ENCODE measurements at regions not wholly inside any gene's neighbourhood (a gene's known extent, or its start where the extent isn't known, plus 50 kb on each side); places are given as distances from the start of the nearest gene placed in this dataset.

GRCh38 chr9:86893811-86894490 lies 53.4 kb downstream of the GAS1 start:
- no peak for DNase-seq

- DNase-seq: no peak
These were observed 54.7 kb downstream of the GAS1 start for GRCh38 chr9:86892576-86892975.

- DNase-seq: no peak
These were observed 55.3 kb downstream of the GAS1 start for GRCh38 chr9:86891886-86892437.

- DNase-seq: no peak
These were observed 56.2 kb downstream of the GAS1 start for GRCh38 chr9:86891091-86891490.

GRCh38 chr9:86885232-86885631 lies 62.1 kb downstream of the GAS1 start:
- no peak for DNase-seq

GRCh38 chr9:86876621-86877196 lies 70.6 kb downstream of the GAS1 start:
- no peak for DNase-seq

GRCh38 chr9:86868616-86869015 lies 78.7 kb downstream of the GAS1 start:
- no peak for DNase-seq

- DNase-seq: no peak
These were observed 79.4 kb downstream of the GAS1 start for GRCh38 chr9:86867804-86868313.

GRCh38 chr9:86865952-86866351 lies 81.4 kb downstream of the GAS1 start:
- DNase-seq: no peak

GRCh38 chr9:86860006-86860405 lies 87.3 kb downstream of the GAS1 start:
- DNase-seq: no peak

GRCh38 chr9:86859056-86859455 lies 88.2 kb downstream of the GAS1 start:
- DNase-seq: no peak

GRCh38 chr9:86858009-86858408 lies 89.3 kb downstream of the GAS1 start:
- no peak for DNase-seq

- DNase-seq: no peak
These were observed 91.0 kb downstream of the GAS1 start for GRCh38 chr9:86856259-86856658.

GRCh38 chr9:86854898-86855523 lies 92.3 kb downstream of the GAS1 start:
- peak; percentile 54 for DNase-seq

- no peak for DNase-seq
These were observed 100.7 kb downstream of the GAS1 start for GRCh38 chr9:86846656-86847055.

GRCh38 chr9:86843206-86843605 lies 104.1 kb downstream of the GAS1 start:
- DNase-seq: no peak

- no peak for DNase-seq
These were observed 104.7 kb downstream of the GAS1 start for GRCh38 chr9:86842573-86842972.

- no peak for DNase-seq
These were observed 107.8 kb downstream of the GAS1 start for GRCh38 chr9:86839522-86839921.

- no peak for DNase-seq
These were observed 108.5 kb downstream of the GAS1 start for GRCh38 chr9:86838519-86839497.

GRCh38 chr9:86837345-86837744 lies 110.0 kb downstream of the GAS1 start:
- DNase-seq: no peak

GRCh38 chr9:86836797-86837196 lies 110.5 kb downstream of the GAS1 start:
- no peak for DNase-seq

- DNase-seq: no peak
These were observed 111.0 kb downstream of the GAS1 start for GRCh38 chr9:86836266-86836665.

GRCh38 chr9:86830356-86830755 lies 117.0 kb downstream of the GAS1 start:
- no peak for DNase-seq
